ENCODE measurements at regions not wholly inside any gene's neighbourhood (a gene's known extent, or its start where the extent isn't known, plus 50 kb on each side); places are given as distances from the start of the nearest gene placed in this dataset.

DNA sequence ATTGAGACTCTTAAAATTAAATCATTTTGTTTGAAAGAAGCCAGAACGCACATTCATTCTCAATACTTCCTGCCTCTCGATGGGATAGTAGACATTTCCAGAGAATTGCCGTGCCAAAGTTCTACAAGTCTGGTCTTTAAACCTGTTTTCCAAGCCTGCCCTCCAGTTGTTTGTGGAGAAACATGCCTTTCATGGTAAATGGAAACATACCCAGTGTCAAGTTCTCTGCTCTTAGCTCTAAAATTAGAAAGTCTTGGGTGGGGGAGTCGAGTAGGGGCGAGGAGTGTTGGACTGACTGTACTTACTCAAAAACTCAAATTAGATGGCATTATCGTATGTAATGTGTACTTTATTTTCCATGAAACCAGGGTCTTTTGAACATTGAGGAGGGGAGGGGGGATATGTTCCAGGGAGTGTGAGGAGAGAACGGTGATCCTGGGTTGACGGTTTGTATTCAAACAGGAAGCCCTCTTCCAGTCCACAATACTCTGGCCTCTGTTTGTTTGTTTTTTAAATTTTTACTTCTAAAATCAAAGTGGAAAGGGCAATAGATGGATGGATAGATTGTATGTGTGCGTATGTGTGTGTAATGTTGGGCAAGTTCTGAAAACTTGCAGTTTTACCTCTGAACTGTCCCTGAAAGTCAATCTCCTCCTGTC is 106.8 kb upstream of the ARMC2 start:
- H2AFZ ChIP-seq (ENCODE audit: insufficient read depth, low read length, poor library complexity), result no peak overlapping the region
- H3K14ac ChIP-seq (ENCODE audit: low read length), result peak overlapping the region; percentile 7
- H3K4ac ChIP-seq (ENCODE audit: low read depth, low read length), result no peak overlapping the region
- peaks cover 32 to 41% of the 10 kb centered on the region in 2 experiments for H3K4me1 ChIP-seq (ENCODE audit: control insufficient read depth in 1 of 2, insufficient read depth in 2 of 2, low read length in 2 of 2)
- no peak overlapping the region for H3K9ac ChIP-seq (ENCODE audit: low read length)
- H2AK5ac ChIP-seq (ENCODE audit: low read length), result no peak overlapping the region
- no peak overlapping the region for H4K12ac ChIP-seq (ENCODE audit: low read depth, low read length)
- no peaks in the 10 kb centered on the region for H3K36me3 ChIP-seq (ENCODE audit: control insufficient read depth in 1 of 2, insufficient read depth in 2 of 2, low read length in 2 of 2)
- no peaks in the 10 kb centered on the region for H3K79me2 ChIP-seq (ENCODE audit: control insufficient read depth, insufficient read depth, low read length, poor library complexity)
- H3K9me3 ChIP-seq (ENCODE audit: insufficient read depth, low read depth, low read length), result no peaks in the 10 kb centered on the region
- H3K4me3 ChIP-seq (ENCODE audit: low read depth, low read length), result no peak overlapping the region
- H4K8ac ChIP-seq (ENCODE audit: low read depth, low read length), result no peak overlapping the region
- no peaks in the 10 kb centered on the region for H3K27me3 ChIP-seq (ENCODE audit: insufficient read depth, low read length)
- WGBS (ENCODE audit: extremely low coverage, insufficient coverage, insufficient read length), result 100% methylated on average over 1 of the region's 9 CpGs
- peak overlapping the region; percentile 15 for H2BK5ac ChIP-seq (ENCODE audit: low read depth, low read length, poor library complexity)
- no peak overlapping the region for H3K23ac ChIP-seq (ENCODE audit: low read length)
- H4K91ac ChIP-seq (ENCODE audit: low read depth, low read length), result peak overlapping the region; percentile 37
- no peak overlapping the region for H3K4me2 ChIP-seq (ENCODE audit: low read length)
- peaks cover 25% of the 10 kb centered on the region for H3K79me1 ChIP-seq (ENCODE audit: low read length)
- peak overlapping the region; percentile 65 for H3K27ac ChIP-seq (ENCODE audit: low read depth, low read length)
- DNase-seq, result no peak
- no peak overlapping the region for H3K18ac ChIP-seq (ENCODE audit: low read length)
- peak overlapping the region; percentile 38 for H2BK12ac ChIP-seq (ENCODE audit: low read length)
- peak overlapping the region; percentile 29 for H2BK120ac ChIP-seq (ENCODE audit: insufficient read depth, low read length, poor library complexity)

DNA sequence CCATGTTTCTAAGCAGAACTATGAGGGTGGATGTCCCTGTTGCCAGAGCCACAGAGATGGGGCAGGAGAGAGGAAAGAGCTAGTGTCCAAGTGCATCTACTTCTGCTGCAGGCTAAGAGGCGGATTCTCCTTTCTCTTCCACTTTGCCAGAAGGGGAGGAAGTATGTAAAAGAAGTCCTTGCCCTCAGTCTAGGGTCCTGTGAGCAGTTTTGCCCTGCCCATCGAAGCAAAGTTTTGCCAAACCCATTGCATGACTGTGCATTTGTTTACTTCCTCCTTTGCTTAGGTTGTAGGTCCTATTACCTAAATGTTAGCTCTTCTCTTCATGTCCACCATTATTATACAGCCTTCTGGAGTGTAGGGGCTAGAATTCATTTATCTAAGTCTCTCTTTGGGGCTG is 106.2 kb upstream of the ARMC2 start:
- H3K4me3 ChIP-seq (ENCODE audit: low read depth, low read length), result no peak overlapping the region

DNA sequence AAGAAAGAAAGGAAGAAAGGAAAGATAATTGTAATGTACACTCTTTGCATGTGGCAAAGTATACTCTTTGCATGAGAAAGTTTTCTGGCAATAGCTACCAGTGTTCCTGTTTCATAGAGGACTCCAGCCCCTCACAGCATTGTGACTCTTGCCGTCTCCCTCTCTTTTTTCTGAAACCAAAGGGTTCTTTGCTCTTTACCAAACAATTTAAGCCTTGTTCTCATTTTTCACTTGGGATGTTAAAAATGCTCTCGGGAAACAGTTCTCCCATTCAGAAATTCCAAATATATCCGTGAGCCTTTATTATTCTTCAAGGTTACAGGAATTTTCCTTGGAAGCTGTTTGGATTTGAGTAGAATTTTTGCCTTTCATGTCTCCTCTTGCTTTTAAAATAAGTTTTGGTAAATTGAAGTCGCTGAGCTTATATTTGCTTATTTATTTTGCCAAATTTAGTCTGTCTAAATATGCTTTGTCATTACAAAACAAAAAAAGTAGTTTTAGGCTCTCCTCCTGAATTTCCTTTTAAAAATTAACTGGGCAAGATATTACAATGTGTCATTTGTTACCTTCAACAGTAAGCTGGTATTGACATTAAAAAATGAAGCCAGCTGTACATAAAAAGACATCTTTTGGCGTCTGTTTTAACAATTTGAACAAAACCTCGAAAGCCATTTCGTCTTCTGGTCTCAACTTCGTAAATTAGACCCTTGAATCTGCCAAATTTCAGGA is 103.8 kb upstream of the ARMC2 start:
- H3K27ac ChIP-seq (ENCODE audit: low read depth, low read length), result no peak overlapping the region
- no peak overlapping the region for H4K12ac ChIP-seq (ENCODE audit: low read depth, low read length)
- peak overlapping the region; percentile 40 for H4K91ac ChIP-seq (ENCODE audit: low read depth, low read length)
- no peak for DNase-seq
- no peak overlapping the region for H3K18ac ChIP-seq (ENCODE audit: low read length)
- H2AFZ ChIP-seq (ENCODE audit: insufficient read depth, low read length, poor library complexity), result no peak overlapping the region
- H3K79me1 ChIP-seq (ENCODE audit: low read length), result peaks cover 28% of the 10 kb centered on the region
- H3K27me3 ChIP-seq (ENCODE audit: insufficient read depth, low read length), result no peaks in the 10 kb centered on the region
- H3K14ac ChIP-seq (ENCODE audit: low read length), result no peak overlapping the region
- no peaks in the 10 kb centered on the region for H3K9me3 ChIP-seq (ENCODE audit: insufficient read depth, low read depth, low read length)
- H3K9ac ChIP-seq (ENCODE audit: low read length), result no peak overlapping the region
- no peak overlapping the region for H3K4me2 ChIP-seq (ENCODE audit: low read length)
- H2BK12ac ChIP-seq (ENCODE audit: low read length), result no peak overlapping the region
- H3K4me1 ChIP-seq (ENCODE audit: control insufficient read depth in 1 of 2, insufficient read depth in 2 of 2, low read length in 2 of 2), result peaks cover 29 to 38% of the 10 kb centered on the region in 2 experiments
- no peak overlapping the region for H3K4me3 ChIP-seq (ENCODE audit: low read depth, low read length)
- H3K23ac ChIP-seq (ENCODE audit: low read length), result no peak overlapping the region
- no CpG with 5 or more reads among the region's 8 CpGs for WGBS (ENCODE audit: extremely low coverage, insufficient coverage, insufficient read length)
- H2BK120ac ChIP-seq (ENCODE audit: insufficient read depth, low read length, poor library complexity), result no peak overlapping the region
- no peak overlapping the region for H2BK5ac ChIP-seq (ENCODE audit: low read depth, low read length, poor library complexity)
- H3K4ac ChIP-seq (ENCODE audit: low read depth, low read length), result no peak overlapping the region
- no peaks in the 10 kb centered on the region for H3K36me3 ChIP-seq (ENCODE audit: control insufficient read depth in 1 of 2, insufficient read depth in 2 of 2, low read length in 2 of 2)
- no peak overlapping the region for H4K8ac ChIP-seq (ENCODE audit: low read depth, low read length)
- H3K79me2 ChIP-seq (ENCODE audit: control insufficient read depth, insufficient read depth, low read length, poor library complexity), result no peaks in the 10 kb centered on the region
- H2AK5ac ChIP-seq (ENCODE audit: low read length), result no peak overlapping the region

More for the DNA sequence above, 106.2 kb upstream of the ARMC2 start:
- Histone ChIP-seq H3K9me3 (ENCODE audit: insufficient read depth, low read depth, low read length) (no peaks in the 10 kb centered on the region), H3K14ac (ENCODE audit: low read length) (peak overlapping the region; percentile 7), H2BK12ac (ENCODE audit: low read length) (peak overlapping the region; percentile 38), H2BK120ac (ENCODE audit: insufficient read depth, low read length, poor library complexity) (peak overlapping the region; percentile 29), H3K27ac (ENCODE audit: low read depth, low read length) (peak overlapping the region; percentile 65), H4K8ac (ENCODE audit: low read depth, low read length) (no peak overlapping the region), H2AK5ac (ENCODE audit: low read length) (no peak overlapping the region), H3K36me3 (ENCODE audit: control insufficient read depth in 1 of 2, insufficient read depth in 2 of 2, low read length in 2 of 2) (no peaks in the 10 kb centered on the region), H3K9ac (ENCODE audit: low read length) (no peak overlapping the region), H3K18ac (ENCODE audit: low read length) (no peak overlapping the region), H2AFZ (ENCODE audit: insufficient read depth, low read length, poor library complexity) (no peak overlapping the region), H3K23ac (ENCODE audit: low read length) (no peak overlapping the region), H3K79me2 (ENCODE audit: control insufficient read depth, insufficient read depth, low read length, poor library complexity) (no peaks in the 10 kb centered on the region), H3K27me3 (ENCODE audit: insufficient read depth, low read length) (no peaks in the 10 kb centered on the region), H3K79me1 (ENCODE audit: low read length) (peaks cover 29% of the 10 kb centered on the region), H2BK5ac (ENCODE audit: low read depth, low read length, poor library complexity) (peak overlapping the region; percentile 15), H3K4me1 (ENCODE audit: control insufficient read depth in 1 of 2, insufficient read depth in 2 of 2, low read length in 2 of 2) (peaks cover 35 to 44% of the 10 kb centered on the region in 2 experiments), H3K4ac (ENCODE audit: low read depth, low read length) (no peak overlapping the region), H4K12ac (ENCODE audit: low read depth, low read length) (no peak overlapping the region), H4K91ac (ENCODE audit: low read depth, low read length) (peak overlapping the region; percentile 37), H3K4me2 (ENCODE audit: low read length) (no peak overlapping the region)
- no CpG with 5 or more reads among the region's 2 CpGs for WGBS (ENCODE audit: extremely low coverage, insufficient coverage, insufficient read length)
- DNase-seq, result no peak

DNA sequence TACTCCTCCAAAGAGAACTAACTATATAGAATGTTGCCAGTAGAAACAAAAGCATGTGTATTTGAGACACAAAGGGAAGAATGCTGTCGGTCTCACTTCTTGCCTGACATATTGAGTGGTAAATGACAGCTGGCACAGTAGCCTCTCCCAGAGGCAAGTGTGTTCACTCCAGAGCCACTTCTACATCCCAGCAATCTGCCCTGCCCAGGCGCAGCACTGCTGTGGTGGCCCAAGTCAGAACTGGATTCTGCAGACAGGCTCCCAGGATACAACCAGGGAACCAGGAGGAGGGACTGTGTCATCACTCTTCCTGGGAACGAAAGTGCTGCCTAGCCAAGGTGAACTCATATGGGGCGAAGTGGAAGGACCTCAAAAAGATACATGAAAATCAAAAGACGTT is 103.2 kb upstream of the ARMC2 start:
- H3K9ac ChIP-seq (ENCODE audit: low read length), result no peak overlapping the region
- H2BK5ac ChIP-seq (ENCODE audit: low read depth, low read length, poor library complexity), result peak overlapping the region; percentile 53
- H2AK5ac ChIP-seq (ENCODE audit: low read length), result peak overlapping the region; percentile 80
- no peak overlapping the region for H3K27ac ChIP-seq (ENCODE audit: low read depth, low read length)
- no peak overlapping the region for H3K23ac ChIP-seq (ENCODE audit: low read length)
- DNase-seq, result no peak
- H3K27me3 ChIP-seq (ENCODE audit: insufficient read depth, low read length), result no peaks in the 10 kb centered on the region
- H3K4me2 ChIP-seq (ENCODE audit: low read length), result no peak overlapping the region
- H2BK120ac ChIP-seq (ENCODE audit: insufficient read depth, low read length, poor library complexity), result peak overlapping the region; percentile 29
- H3K18ac ChIP-seq (ENCODE audit: low read length), result no peak overlapping the region
- WGBS (ENCODE audit: extremely low coverage, insufficient coverage, insufficient read length), result no CpG with 5 or more reads among the region's 5 CpGs
- H4K91ac ChIP-seq (ENCODE audit: low read depth, low read length), result peak overlapping the region; percentile 45
- no peak overlapping the region for H3K4me3 ChIP-seq (ENCODE audit: low read depth, low read length)
- H4K8ac ChIP-seq (ENCODE audit: low read depth, low read length), result no peak overlapping the region
- peaks cover 27% of the 10 kb centered on the region for H3K79me1 ChIP-seq (ENCODE audit: low read length)
- no peak overlapping the region for H2AFZ ChIP-seq (ENCODE audit: insufficient read depth, low read length, poor library complexity)
- H3K36me3 ChIP-seq (ENCODE audit: control insufficient read depth in 1 of 2, insufficient read depth in 2 of 2, low read length in 2 of 2), result no peaks in the 10 kb centered on the region
- H3K4ac ChIP-seq (ENCODE audit: low read depth, low read length), result no peak overlapping the region
- H3K14ac ChIP-seq (ENCODE audit: low read length), result peak overlapping the region; percentile 26
- no peaks in the 10 kb centered on the region for H3K9me3 ChIP-seq (ENCODE audit: insufficient read depth, low read depth, low read length)
- H3K79me2 ChIP-seq (ENCODE audit: control insufficient read depth, insufficient read depth, low read length, poor library complexity), result no peaks in the 10 kb centered on the region
- peak overlapping the region; percentile 89 for H2BK12ac ChIP-seq (ENCODE audit: low read length)
- H4K12ac ChIP-seq (ENCODE audit: low read depth, low read length), result no peak overlapping the region
- H3K4me1 ChIP-seq (ENCODE audit: control insufficient read depth in 1 of 2, insufficient read depth in 2 of 2, low read length in 2 of 2), result peaks cover 26 to 34% of the 10 kb centered on the region in 2 experiments
